GM10248 (cell line): ENCODE measurements at regions not wholly inside any gene's neighbourhood (a gene's known extent, or its start where the extent isn't known, plus 50 kb on each side); places are given as distances from the start of the nearest gene placed in this dataset.
A peak's percentile ranks its signal among the peaks of the same experiment; 100 is the strongest.

Experiments
- CTCF ChIA-PET: fragments of 300-600 bp; sonication (Branson Sonifier 250); formaldehyde crosslinking; extraction: SDS; loops from one replicate; lab custom pipeline; 2021; ENCODE audit warnings: antibody characterized with exemption; lab: Yijun Ruan, JAX
- POLR2A ChIA-PET: fragments of 350-650 bp; sonication (Branson Sonifier 250); formaldehyde crosslinking; extraction: SDS; loops from one replicate; lab custom pipeline; 2020; ENCODE audit warnings: antibody characterized with exemption; lab: Yijun Ruan, JAX
- DNase-seq: peaks from one replicate; pipeline ENCODE4 v3.0.0; 2012; ENCODE audit errors: extremely low spot score
- TF ChIP-seq, protein P1 (sequence below): IDR thresholded peaks from 2 replicates; pipeline ENCODE4 v1.5.1; 2012; ENCODE audit warnings: mild to moderate bottlenecking, low read depth; ENCODE audit errors: extremely low read depth, missing control alignments, control extremely low read depth

DNA sequence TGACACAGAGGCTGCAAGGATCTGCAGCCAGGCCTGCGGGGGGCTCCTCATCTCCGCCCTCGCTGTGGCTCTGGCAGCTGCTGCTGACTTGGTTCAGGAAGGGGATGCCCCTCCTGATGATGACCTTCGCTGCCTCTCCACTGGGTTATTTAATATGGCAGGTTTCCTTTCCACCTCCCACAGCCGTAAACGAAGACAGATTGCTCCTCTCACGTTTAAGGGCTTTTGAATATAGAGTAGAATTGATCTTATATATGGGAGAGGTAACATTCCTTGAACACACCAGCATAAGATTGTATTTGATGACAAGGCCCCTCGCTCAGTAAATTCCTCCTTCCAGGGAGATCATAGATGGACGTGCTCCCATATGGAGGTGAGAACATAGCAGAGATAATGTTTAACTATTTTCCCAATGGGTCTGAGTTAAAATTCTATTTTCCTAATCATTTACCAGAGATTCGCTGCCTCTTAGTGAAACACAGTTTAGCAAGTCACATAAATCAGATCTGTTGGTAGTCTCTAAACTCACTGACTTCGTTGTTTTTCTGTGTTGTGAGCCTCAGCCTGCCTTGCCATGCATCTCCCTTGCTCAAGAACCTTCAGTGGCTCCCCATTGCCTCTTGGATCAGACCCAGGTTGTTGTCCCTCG is 88.5 kb upstream of the AJAP1 start:
- DNase-seq = no peak
- POLR2A ChIA-PET = no interaction called here
- TF ChIP-seq, protein P1, sequence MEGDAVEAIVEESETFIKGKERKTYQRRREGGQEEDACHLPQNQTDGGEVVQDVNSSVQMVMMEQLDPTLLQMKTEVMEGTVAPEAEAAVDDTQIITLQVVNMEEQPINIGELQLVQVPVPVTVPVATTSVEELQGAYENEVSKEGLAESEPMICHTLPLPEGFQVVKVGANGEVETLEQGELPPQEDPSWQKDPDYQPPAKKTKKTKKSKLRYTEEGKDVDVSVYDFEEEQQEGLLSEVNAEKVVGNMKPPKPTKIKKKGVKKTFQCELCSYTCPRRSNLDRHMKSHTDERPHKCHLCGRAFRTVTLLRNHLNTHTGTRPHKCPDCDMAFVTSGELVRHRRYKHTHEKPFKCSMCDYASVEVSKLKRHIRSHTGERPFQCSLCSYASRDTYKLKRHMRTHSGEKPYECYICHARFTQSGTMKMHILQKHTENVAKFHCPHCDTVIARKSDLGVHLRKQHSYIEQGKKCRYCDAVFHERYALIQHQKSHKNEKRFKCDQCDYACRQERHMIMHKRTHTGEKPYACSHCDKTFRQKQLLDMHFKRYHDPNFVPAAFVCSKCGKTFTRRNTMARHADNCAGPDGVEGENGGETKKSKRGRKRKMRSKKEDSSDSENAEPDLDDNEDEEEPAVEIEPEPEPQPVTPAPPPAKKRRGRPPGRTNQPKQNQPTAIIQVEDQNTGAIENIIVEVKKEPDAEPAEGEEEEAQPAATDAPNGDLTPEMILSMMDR = no peak
- CTCF ChIA-PET = no interaction called here

DNA sequence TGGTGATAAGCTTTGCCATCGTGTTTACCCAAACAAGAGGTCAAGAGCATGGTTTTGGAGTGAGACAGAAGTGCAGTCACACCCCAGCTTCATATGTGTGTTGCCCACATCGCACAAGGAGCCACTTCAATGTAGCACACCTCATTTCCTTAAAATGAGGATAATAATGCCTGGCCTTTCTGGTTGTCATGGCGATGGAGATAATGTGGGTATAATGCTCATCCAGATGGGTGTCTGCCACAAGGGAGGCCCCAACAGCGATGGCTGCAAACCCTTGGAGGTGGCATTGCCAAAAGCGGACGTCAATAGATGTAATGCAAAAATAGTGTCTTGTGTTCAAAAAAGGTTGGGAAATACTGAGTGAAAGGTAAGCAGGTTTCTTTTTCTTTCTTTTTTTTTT is 83.1 kb upstream of the AJAP1 start:
- ChIA-PET CTCF (no interaction called here), POLR2A (no interaction called here)
- TF ChIP-seq, protein P1 = no peak
- no peak for DNase-seq

DNA sequence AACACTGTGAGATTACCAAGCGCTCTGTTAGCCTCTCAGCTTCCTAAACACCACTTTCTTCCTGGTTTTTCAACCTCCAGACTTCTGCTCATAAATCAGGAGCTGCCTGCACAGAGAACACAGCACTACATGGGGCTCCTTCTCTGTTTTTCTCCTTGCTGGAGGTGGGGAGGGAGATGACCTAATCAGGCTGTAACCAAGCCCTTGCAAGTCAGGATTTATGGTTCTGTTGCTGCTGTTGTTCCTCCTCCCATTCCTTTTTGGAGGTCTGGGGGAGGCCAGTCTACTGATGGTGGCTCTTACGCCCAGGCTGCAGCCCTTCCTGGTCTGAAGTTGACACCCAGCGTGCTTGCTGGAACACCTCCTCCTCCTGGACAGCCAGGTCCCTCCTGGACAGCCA is 80.9 kb upstream of the AJAP1 start:
- CTCF ChIA-PET = no interaction called here
- TF ChIP-seq, protein P1 = no peak
- DNase-seq = no peak
- POLR2A ChIA-PET = no interaction called here

DNA sequence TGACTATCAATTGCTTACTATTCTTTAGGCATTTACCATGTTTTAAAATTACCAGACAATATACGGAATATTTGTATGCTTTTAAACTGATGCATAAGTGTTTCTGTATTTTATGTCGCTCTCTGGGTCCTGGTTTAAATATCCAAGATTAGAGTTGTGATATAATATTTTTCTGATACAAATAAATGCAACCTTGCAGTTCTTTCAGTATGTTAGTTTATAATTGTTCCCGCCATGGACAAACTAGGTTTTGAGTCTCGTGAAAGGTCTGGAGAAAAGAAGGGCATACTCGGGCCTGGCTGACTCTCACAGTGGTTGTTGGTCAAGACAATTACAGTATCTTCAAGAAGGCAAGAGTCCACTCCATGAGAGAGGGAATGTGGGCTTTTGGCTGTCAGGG is 72.6 kb upstream of the AJAP1 start:
- no peak for DNase-seq
- TF ChIP-seq, protein P1 = no peak
- POLR2A ChIA-PET = no interaction called here
- CTCF ChIA-PET = no interaction called here

DNA sequence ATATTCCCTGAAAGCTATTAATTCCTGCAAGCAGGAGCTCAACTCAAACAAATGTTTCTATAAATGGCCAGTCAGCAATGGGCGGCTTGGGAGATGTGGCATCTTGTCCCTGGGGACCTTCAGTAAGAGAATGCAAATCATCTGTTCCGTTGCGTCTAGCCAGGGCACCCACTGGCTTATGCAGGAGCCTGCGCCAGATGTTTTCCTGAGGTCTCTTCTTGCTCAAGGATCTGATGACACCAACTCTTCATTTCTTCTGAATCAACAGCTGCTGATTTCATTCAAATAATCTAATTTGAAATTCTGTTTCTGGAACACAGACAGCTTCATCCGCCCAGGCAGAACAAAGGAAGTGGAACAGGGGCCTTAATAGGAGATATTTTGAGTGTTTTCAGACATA is 70.0 kb upstream of the AJAP1 start:
- ChIA-PET POLR2A (no interaction called here), CTCF (interaction anchor here (1.4 to 1.8 kb wide), 4 partner anchors 9 to 35 kb away, joined by 3 to 9 read pairs (median 4); no protein-coding TSS in a partner anchor)
- no peak for DNase-seq
- TF ChIP-seq, protein P1 = no peak

DNA sequence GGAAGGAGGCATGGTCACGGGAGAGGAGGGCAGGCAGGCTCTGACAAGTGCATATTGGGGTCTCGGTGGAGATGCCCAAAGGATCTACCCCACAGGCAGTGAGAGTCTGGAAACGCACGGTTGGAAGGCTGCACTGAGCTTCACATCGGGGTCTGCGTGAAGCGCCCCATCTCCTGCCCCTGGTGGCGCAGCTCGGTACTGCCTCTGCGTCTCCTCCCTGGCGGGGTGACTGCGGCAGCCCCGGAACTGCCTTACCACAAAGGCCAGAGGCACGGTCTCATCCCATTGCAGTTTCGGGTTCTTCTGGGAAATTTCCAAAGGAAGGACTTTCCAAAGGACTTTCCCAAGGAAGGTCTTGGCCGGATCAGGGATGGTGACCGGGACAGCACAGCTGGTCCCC is 69.2 kb upstream of the AJAP1 start:
- TF ChIP-seq, protein P1 = peak; percentile 32
- DNase-seq = peak; percentile 59
- CTCF ChIA-PET = interaction anchor here (1.0 to 1.8 kb wide), 4 partner anchors 10 to 226 kb away, joined by 3 to 9 read pairs (median 4); no protein-coding TSS in a partner anchor
- POLR2A ChIA-PET = no interaction called here
